Neural progenitor cell (in vitro differentiated cells): ENCODE measurements at regions not wholly inside any gene's neighbourhood (a gene's known extent, or its start where the extent isn't known, plus 50 kb on each side); places are given as distances from the start of the nearest gene placed in this dataset.
"Not testable (repeated sequence)": the region's sequence is repeated elsewhere in the genome, so short reads cannot be mapped to it uniquely, and the experiment has no call there.

Experiments used
- DNase-seq: peaks from one replicate; pipeline ENCODE4 v3.0.0-alpha.2; 2016; ENCODE audit warnings: low spot score
- H2AFZ ChIP-seq: fragments of 200-600 bp; sonication (generic); replicated peaks from 2 replicates; pipeline ENCODE4 v1.6.1; 2016; ENCODE audit warnings: antibody characterized with exemption
- H3F3A ChIP-seq: fragments of 200-600 bp; sonication (generic); 2 replicates; pipeline ENCODE4 v1.6.1; 2016; ENCODE audit warnings: antibody characterized with exemption, low read depth
- H3K27ac ChIP-seq: fragments of 200-600 bp; sonication (generic); 2 replicates; pipeline ENCODE4 v1.5.1; 2016; ENCODE audit warnings: mild to moderate bottlenecking
- H3K27me3 ChIP-seq: fragments of 200-600 bp; sonication (generic); 2 replicates; pipeline ENCODE4 v1.6.1; 2016; ENCODE audit warnings: mild to moderate bottlenecking, moderate library complexity
- H3K36me3 ChIP-seq: fragments of 200-600 bp; sonication (generic); 2 replicates; pipeline ENCODE4 v1.5.1; 2016
- H3K4me1 ChIP-seq: fragments of 200-600 bp; sonication (generic); 2 replicates; pipeline ENCODE4 v1.6.1; 2016; ENCODE audit warnings: mixed run types
- H3K4me2 ChIP-seq: fragments of 200-600 bp; sonication (generic); 2 replicates; pipeline ENCODE4 v1.6.1; 2016
- H3K4me3 ChIP-seq: fragments of 200-600 bp; sonication (generic); 2 replicates; pipeline ENCODE4 v1.5.1; 2016
- H3K79me2 ChIP-seq: fragments of 200-600 bp; sonication (generic); 2 replicates; pipeline ENCODE4 v1.6.1; 2016; ENCODE audit warnings: low read depth
- H3K9ac ChIP-seq: fragments of 200-600 bp; sonication (generic); 2 replicates; pipeline ENCODE4 v1.6.1; 2016
- H3K9me3 ChIP-seq: fragments of 200-600 bp; sonication (generic); 2 replicates; pipeline ENCODE4 v1.5.1; 2016; ENCODE audit warnings: low read depth
- H4K20me1 ChIP-seq: fragments of 200-600 bp; sonication (generic); 2 replicates; pipeline ENCODE4 v1.6.1; 2016; ENCODE audit warnings: low read depth
- H3K27ac Mint-ChIP-seq: 3 replicates; pipeline ENCODE4 v1.8.0; 2021; ENCODE audit warnings: mixed read lengths
- H3K27me3 Mint-ChIP-seq: 2 replicates; pipeline ENCODE4 v1.8.0; 2022; ENCODE audit warnings: low read depth, mild to moderate bottlenecking, inconsistent platforms, moderate library complexity, mixed read lengths; ENCODE audit not compliant: insufficient read depth
- H3K36me3 Mint-ChIP-seq: 3 replicates; pipeline ENCODE4 v1.8.0; 2021; ENCODE audit warnings: mixed read lengths
- H3K4me1 Mint-ChIP-seq: 3 replicates; pipeline ENCODE4 v1.8.0; 2021; ENCODE audit warnings: mixed read lengths
- H3K4me3 Mint-ChIP-seq: 3 replicates; pipeline ENCODE4 v1.8.0; 2021; ENCODE audit warnings: mild to moderate bottlenecking, moderate library complexity, mixed read lengths
- H3K9me3 Mint-ChIP-seq: 3 replicates; pipeline ENCODE4 v1.8.0; 2020; ENCODE audit warnings: mixed read lengths

- not testable (repeated sequence) for DNase-seq, H3K4me1 Mint-ChIP-seq, H2AFZ ChIP-seq, H3K4me1 ChIP-seq, H3K4me2 ChIP-seq, H3K79me2 ChIP-seq, H4K20me1 ChIP-seq, H3K4me3 ChIP-seq, H3K27me3 Mint-ChIP-seq, H3K4me3 Mint-ChIP-seq, H3K36me3 ChIP-seq, H3K27ac ChIP-seq, H3K27me3 ChIP-seq, H3K36me3 Mint-ChIP-seq, H3K9me3 Mint-ChIP-seq, H3K9ac ChIP-seq, H3F3A ChIP-seq, H3K9me3 ChIP-seq, H3K27ac Mint-ChIP-seq
Observed at GRCh38 chr1:146308152-146308551, 79.3 kb upstream of the NOTCH2NLA start.

GRCh38 chr1:146307632-146308031 is 78.8 kb upstream of the NOTCH2NLA start:
- not testable (repeated sequence) for H3K4me2 ChIP-seq, H2AFZ ChIP-seq, H3K27ac ChIP-seq, H3K4me1 Mint-ChIP-seq, H3K9me3 Mint-ChIP-seq, H3K9ac ChIP-seq, H3K4me3 Mint-ChIP-seq, DNase-seq, H3K36me3 Mint-ChIP-seq, H3K36me3 ChIP-seq, H3K27me3 ChIP-seq, H3K27me3 Mint-ChIP-seq, H3F3A ChIP-seq, H4K20me1 ChIP-seq, H3K4me1 ChIP-seq, H3K4me3 ChIP-seq, H3K27ac Mint-ChIP-seq, H3K79me2 ChIP-seq, H3K9me3 ChIP-seq

GRCh38 chr1:146306651-146307050 is 77.8 kb upstream of the NOTCH2NLA start:
- not testable (repeated sequence) for H3K9ac ChIP-seq, H3K9me3 ChIP-seq, H3K4me2 ChIP-seq, H3K36me3 ChIP-seq, H2AFZ ChIP-seq, H3K27me3 ChIP-seq, H3K27me3 Mint-ChIP-seq, DNase-seq, H3K27ac ChIP-seq, H3K4me3 ChIP-seq, H3K9me3 Mint-ChIP-seq, H3K27ac Mint-ChIP-seq, H3K79me2 ChIP-seq, H3K4me1 Mint-ChIP-seq, H3K36me3 Mint-ChIP-seq, H3F3A ChIP-seq, H3K4me3 Mint-ChIP-seq, H4K20me1 ChIP-seq, H3K4me1 ChIP-seq

- H3K4me1 ChIP-seq, H3K27me3 Mint-ChIP-seq, H3K9me3 ChIP-seq, H3K27ac Mint-ChIP-seq, H3K9ac ChIP-seq, H3K36me3 ChIP-seq, H3K4me3 Mint-ChIP-seq, H3K4me2 ChIP-seq, H3K4me1 Mint-ChIP-seq, H3K36me3 Mint-ChIP-seq, DNase-seq, H3F3A ChIP-seq, H3K9me3 Mint-ChIP-seq, H3K27me3 ChIP-seq, H4K20me1 ChIP-seq, H3K27ac ChIP-seq, H3K79me2 ChIP-seq, H2AFZ ChIP-seq, H3K4me3 ChIP-seq: not testable (repeated sequence)
Observed at GRCh38 chr1:146305442-146305841, 76.6 kb upstream of the NOTCH2NLA start.

GRCh38 chr1:146298575-146298897 is 69.7 kb upstream of the NOTCH2NLA start:
- not testable (repeated sequence) for H3K36me3 Mint-ChIP-seq, H3K9ac ChIP-seq, H2AFZ ChIP-seq, H3K4me1 Mint-ChIP-seq, H3K4me3 Mint-ChIP-seq, DNase-seq, H3K27me3 ChIP-seq, H3K36me3 ChIP-seq, H3K9me3 Mint-ChIP-seq, H3K4me2 ChIP-seq, H3K4me1 ChIP-seq, H3K79me2 ChIP-seq, H3K27me3 Mint-ChIP-seq, H3F3A ChIP-seq, H3K9me3 ChIP-seq, H3K27ac ChIP-seq, H4K20me1 ChIP-seq, H3K4me3 ChIP-seq, H3K27ac Mint-ChIP-seq

GRCh38 chr1:146297781-146298574 is 69.2 kb upstream of the NOTCH2NLA start:
- H2AFZ ChIP-seq, H3K27ac ChIP-seq, H3K4me2 ChIP-seq, H3K4me1 Mint-ChIP-seq, H3K27ac Mint-ChIP-seq, H4K20me1 ChIP-seq, H3K9me3 ChIP-seq, H3K36me3 Mint-ChIP-seq, H3F3A ChIP-seq, H3K27me3 Mint-ChIP-seq, DNase-seq, H3K27me3 ChIP-seq, H3K4me3 ChIP-seq, H3K9me3 Mint-ChIP-seq, H3K36me3 ChIP-seq, H3K79me2 ChIP-seq, H3K9ac ChIP-seq, H3K4me3 Mint-ChIP-seq, H3K4me1 ChIP-seq: not testable (repeated sequence)

GRCh38 chr1:146292940-146293936 is 64.4 kb upstream of the NOTCH2NLA start:
- H3K27ac Mint-ChIP-seq, result not testable (repeated sequence)

GRCh38 chr1:146292424-146292823 is 63.6 kb upstream of the NOTCH2NLA start:
- not testable (repeated sequence) for H3K79me2 ChIP-seq, DNase-seq, H3K9ac ChIP-seq, H3K27ac Mint-ChIP-seq, H4K20me1 ChIP-seq, H3K36me3 Mint-ChIP-seq, H3K27me3 ChIP-seq, H3K4me3 Mint-ChIP-seq, H3K9me3 Mint-ChIP-seq, H3K36me3 ChIP-seq, H3K4me1 ChIP-seq, H3K4me1 Mint-ChIP-seq, H3K4me3 ChIP-seq, H2AFZ ChIP-seq, H3K9me3 ChIP-seq, H3F3A ChIP-seq, H3K27me3 Mint-ChIP-seq, H3K4me2 ChIP-seq, H3K27ac ChIP-seq

More at GRCh38 chr1:146292940-146293936, 64.4 kb upstream of the NOTCH2NLA start:
- H4K20me1 ChIP-seq, H3K27ac ChIP-seq, H3K4me1 Mint-ChIP-seq, H3K9ac ChIP-seq, H3K27me3 Mint-ChIP-seq, H3K4me3 ChIP-seq, H3F3A ChIP-seq, H3K4me1 ChIP-seq, DNase-seq, H3K9me3 Mint-ChIP-seq, H3K4me2 ChIP-seq, H3K4me3 Mint-ChIP-seq, H3K36me3 ChIP-seq, H3K9me3 ChIP-seq, H3K27me3 ChIP-seq, H3K36me3 Mint-ChIP-seq, H2AFZ ChIP-seq, H3K79me2 ChIP-seq: not testable (repeated sequence)
